AG10803 (cell line): ENCODE measurements at regions not wholly inside any gene's neighbourhood (a gene's known extent, or its start where the extent isn't known, plus 50 kb on each side); places are given as distances from the start of the nearest gene placed in this dataset.
"Not testable (repeated sequence)": the region's sequence is repeated elsewhere in the genome, so short reads cannot be mapped to it uniquely, and the experiment has no call there.

Source experiments
- DNase-seq: peaks from one replicate; pipeline ENCODE4 v3.0.0; 2010; ENCODE audit warnings: low read depth
- H3K4me3 ChIP-seq: 2 replicates; pipeline ENCODE4 v1.5.1; 2011; ENCODE audit warnings: mild to moderate bottlenecking, low read length, control low read depth
- CTCF ChIP-seq: conservative IDR thresholded peaks from 2 replicates; pipeline ENCODE4 v1.5.1; 2011; ENCODE audit warnings: mild to moderate bottlenecking, low read length, control low read depth, inconsistent platforms

GRCh38 chr4:57734104-57734670, 624.0 kb upstream of the IGFBP7 start:
- no peak overlapping the region for H3K4me3 ChIP-seq
- no peak for TF ChIP-seq CTCF
- DNase-seq, result no peak

- H3K4me3 ChIP-seq, DNase-seq: not testable (repeated sequence)
Measured at GRCh38 chr4:57729775-57730570, 619.8 kb upstream of the IGFBP7 start.

DNA sequence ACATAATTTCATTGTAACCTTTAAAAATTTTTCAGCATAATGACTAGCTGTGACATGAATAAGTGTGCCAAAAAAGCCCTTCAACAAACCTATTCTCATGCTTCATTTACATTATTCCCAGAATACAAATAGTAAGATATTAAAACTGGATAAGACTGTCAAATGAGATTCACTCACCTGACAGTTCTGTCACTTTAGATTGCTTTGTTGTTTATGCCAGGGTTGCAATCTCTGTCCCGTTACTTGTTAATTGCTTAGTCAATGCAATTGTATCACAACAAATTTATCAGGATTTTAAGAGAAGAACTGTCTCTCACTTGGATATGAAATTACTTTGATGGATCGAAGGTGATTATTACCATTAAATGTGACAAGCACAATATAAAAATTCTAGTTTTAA, 616.0 kb upstream of the IGFBP7 start:
- TF ChIP-seq CTCF, result no peak
- no peak for DNase-seq
- no peak overlapping the region for H3K4me3 ChIP-seq

DNA sequence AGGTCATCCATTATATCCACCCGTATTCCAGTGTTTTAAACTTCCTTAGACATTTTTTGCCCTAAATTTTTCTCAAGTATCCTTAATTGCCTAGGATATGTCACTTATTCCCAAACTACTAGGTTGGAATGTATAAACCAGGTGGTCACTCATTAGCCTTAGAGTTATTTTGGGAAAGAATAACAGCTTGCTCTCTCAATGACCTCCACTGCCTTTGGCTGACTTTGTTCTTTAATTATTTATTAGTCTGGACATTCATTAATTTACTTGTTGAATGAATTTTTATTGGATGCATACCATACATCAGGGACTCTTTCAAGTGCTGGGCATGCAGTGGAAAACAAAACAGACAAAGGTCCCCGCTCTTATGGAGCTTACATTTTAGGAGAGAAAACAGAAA, 609.3 kb upstream of the IGFBP7 start:
- no peak overlapping the region for H3K4me3 ChIP-seq
- no peak for DNase-seq
- no peak for TF ChIP-seq CTCF

DNA sequence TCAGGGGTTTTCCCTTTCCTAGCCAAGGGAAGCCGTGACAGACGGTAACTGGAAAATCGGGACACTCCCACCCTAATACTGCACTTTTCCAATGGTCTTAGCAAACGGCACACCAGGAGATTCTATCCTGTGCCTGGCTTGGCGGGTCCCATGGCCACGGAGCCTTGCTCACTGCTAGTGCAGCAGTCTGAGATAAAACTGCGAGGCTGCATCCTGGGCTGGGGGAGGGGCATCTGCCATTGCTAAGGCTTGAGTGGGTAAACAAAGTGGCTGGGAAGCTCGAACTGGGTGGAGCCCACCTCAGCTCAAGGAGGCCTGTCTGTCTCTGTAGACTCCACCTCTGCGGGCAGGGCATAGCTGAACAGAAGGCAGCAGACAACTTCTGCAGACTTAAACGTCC, 604.1 kb upstream of the IGFBP7 start:
- DNase-seq, H3K4me3 ChIP-seq: not testable (repeated sequence)

DNA sequence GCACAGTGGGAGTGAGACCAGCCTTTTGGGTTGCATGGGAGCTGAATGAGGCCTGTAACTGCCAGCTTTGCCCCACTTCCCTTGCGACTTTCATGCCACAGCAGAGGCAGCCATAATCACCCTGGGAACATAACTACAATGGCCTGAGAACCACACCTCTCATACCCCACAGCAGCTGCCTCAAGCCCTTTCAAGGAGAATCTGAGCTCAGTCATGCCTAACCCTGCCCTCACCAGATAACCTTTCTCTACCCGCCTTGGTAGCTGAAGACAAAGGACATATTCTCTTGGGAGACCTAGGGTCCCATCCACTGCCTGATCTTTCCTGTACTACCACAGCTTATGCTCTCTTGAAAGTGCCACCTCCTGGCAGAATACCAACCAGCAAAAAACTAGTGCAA, 599.9 kb upstream of the IGFBP7 start:
- DNase-seq, result no peak
- TF ChIP-seq CTCF, result no peak
- no peak overlapping the region for H3K4me3 ChIP-seq

GRCh38 chr4:57691370-57691769, 581.2 kb upstream of the IGFBP7 start:
- DNase-seq, result no peak
- TF ChIP-seq CTCF, result no peak
- no peak overlapping the region for H3K4me3 ChIP-seq

DNA sequence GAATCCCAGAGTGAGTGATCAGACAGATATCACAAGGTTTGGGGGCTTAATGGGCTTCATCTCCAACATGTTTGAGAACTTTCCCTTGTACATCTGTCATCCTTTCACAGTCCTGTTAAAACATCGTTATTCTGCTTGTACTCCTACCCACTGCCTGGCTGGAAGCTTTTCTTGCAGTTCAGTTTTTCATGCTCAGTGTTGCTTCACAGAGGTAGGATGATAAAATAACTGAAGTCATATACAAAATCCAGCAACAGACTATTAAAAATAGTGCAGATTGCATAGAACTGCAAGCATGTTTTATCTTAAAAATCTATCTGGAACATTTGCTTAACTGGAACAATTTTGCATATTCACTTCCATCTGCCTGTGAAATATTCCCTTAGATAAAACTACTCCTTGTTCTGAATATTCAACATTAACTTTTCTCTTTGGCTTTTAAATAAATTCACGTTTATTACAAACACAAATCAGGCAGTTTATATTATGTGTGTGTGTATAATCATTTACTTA, 579.6 kb upstream of the IGFBP7 start:
- DNase-seq, result no peak
- TF ChIP-seq CTCF, result no peak
- H3K4me3 ChIP-seq, result no peak overlapping the region
